SK-N-SH treated with all-trans-retinoic acid at 6 μM for 48 hours (cell line): ENCODE measurements at regions not wholly inside any gene's neighbourhood (a gene's known extent, or its start where the extent isn't known, plus 50 kb on each side); places are given as distances from the start of the nearest gene placed in this dataset.

ENCODE experiments used
- BACH2 ChIP-seq: fragments of 250-450 bp; sonication (Bioruptor Pico); IDR thresholded peaks from 2 replicates; pipeline ENCODE4 v1.9.0; 2021; ENCODE audit warnings: mild to moderate bottlenecking, borderline replicate concordance
- OSR1 ChIP-seq: fragments of 250-450 bp; sonication (Bioruptor Pico); IDR thresholded peaks from 2 replicates; pipeline ENCODE4 v1.8.0; 2022; ENCODE audit warnings: moderate library complexity, mild to moderate bottlenecking, inconsistent platforms
- PPARA ChIP-seq: fragments of 250-450 bp; sonication (Bioruptor Pico); IDR thresholded peaks from 2 replicates; pipeline ENCODE4 v1.5.0; 2020; ENCODE audit warnings: mild to moderate bottlenecking, borderline replicate concordance
- TOX ChIP-seq: fragments of 250-450 bp; sonication (Bioruptor Pico); IDR thresholded peaks from 2 replicates; pipeline ENCODE4 v1.8.0; 2021; ENCODE audit warnings: mild to moderate bottlenecking, moderate library complexity, borderline replicate concordance
- ZFP3 ChIP-seq: fragments of 250-450 bp; sonication (Bioruptor Pico); IDR thresholded peaks from 2 replicates; pipeline ENCODE4 v1.5.0; 2020; ENCODE audit warnings: mild to moderate bottlenecking, moderate library complexity
- ZFP30 ChIP-seq: fragments of 450-650 bp; formaldehyde crosslinking; IDR thresholded peaks from 2 replicates; pipeline ENCODE4 v1.5.0; 2022; ENCODE audit warnings: mild to moderate bottlenecking, moderate library complexity

DNA sequence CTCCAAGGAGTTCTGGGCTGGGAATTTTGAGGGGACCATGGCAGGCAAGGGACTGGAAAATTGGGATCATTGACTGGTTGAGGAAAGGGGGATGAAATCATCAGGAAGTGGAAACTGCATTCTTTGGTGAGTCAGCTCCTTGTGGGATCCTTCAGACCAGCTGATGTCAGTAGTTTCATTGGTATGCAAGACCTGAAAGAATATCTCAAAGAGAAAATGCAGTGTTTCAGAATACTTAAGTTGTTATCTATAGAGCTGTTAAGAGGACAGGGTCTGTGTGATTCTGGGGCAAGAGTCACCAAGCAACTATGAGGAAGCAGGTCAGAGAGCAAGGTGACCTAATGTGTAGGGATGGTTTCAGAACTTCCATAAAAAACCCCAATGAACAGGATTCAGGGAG, 595.9 kb upstream of the AUTS2 start:
- no peak for TF ChIP-seq ZFP3 (CRISPR knock-in tag)
- no peak for TF ChIP-seq BACH2
- TF ChIP-seq ZFP30 = no peak
- no peak for TF ChIP-seq OSR1
- TF ChIP-seq PPARA (CRISPR knock-in tag) = no peak
- TF ChIP-seq TOX = no peak
